ENCODE measurements at regions not wholly inside any gene's neighbourhood (a gene's known extent, or its start where the extent isn't known, plus 50 kb on each side); places are given as distances from the start of the nearest gene placed in this dataset.

DNA sequence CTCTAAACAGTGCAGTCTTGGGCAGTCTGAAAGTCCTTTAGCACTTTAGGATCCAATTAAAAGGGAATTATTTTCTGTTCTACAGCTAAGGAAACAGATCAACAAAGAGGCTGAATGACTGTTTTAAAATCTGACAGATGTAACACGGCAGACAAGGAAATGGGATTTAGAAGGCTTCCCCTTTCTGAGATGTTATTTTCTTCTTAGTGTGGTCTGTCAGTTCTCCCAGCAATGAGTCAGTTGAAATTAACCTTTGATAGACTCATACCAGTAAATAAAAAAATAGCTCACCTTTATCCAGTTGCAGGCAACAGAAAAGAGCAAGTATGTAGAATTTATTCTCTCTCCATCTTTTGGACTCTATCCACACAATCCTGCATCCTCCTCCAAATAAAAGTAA, 98.1 kb downstream of the NEDD1 start:
- Histone ChIP-seq H3K36me3 (ENCODE audit: low read depth, missing control alignments) (no peaks in the 10 kb centered on the region), H3K27me3 (no peaks in the 10 kb centered on the region), H3K27ac (no peak overlapping the region), H3K4me1 (no peaks in the 10 kb centered on the region), H3K4me3 (no peak overlapping the region), H3K9me3 (no peaks in the 10 kb centered on the region)
- intact Hi-C loops (cut with DNase I; ENCODE audit: low total_unique reads), result no loop called here
- 45 to 65% methylated on average over 1 of the region's 1 CpG for WGBS, 2 donors
- DNase-seq, result no peak
- TF ChIP-seq CTCF (IDR thresholded peaks at IDR 0.05), result no peak
- no peak for TF ChIP-seq POLR2A (IDR thresholded peaks at IDR 0.05)

DNA sequence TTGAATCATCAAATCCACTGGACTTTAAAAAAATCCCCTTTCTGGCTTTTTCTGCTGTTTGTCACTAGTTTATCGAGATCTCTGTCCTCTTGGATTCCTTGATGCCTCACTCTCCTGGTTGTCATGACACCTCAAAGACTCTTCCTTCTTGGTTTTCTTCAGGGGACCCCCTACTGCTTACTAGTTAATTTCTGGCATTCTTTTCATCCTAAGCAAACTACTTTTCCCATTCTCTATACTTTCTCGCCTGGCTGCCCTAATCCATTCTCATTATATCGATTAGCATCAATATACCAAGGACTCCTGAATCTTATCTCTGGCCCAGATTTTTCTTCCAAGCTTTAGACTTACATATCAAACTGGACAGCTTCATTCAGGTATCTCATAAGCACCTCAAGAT, 98.6 kb downstream of the NEDD1 start:
- no peak overlapping the region for H3K27ac ChIP-seq
- TF ChIP-seq CTCF (IDR thresholded peaks at IDR 0.05), result no peak
- DNase-seq, result no peak
- no peak overlapping the region for H3K4me3 ChIP-seq
- 85 to 90% methylated on average over 3 of the region's 3 CpGs for WGBS, 2 donors
- H3K27me3 ChIP-seq, result no peaks in the 10 kb centered on the region
- intact Hi-C loops (cut with DNase I; ENCODE audit: low total_unique reads), result no loop called here
- no peaks in the 10 kb centered on the region for H3K9me3 ChIP-seq
- no peaks in the 10 kb centered on the region for H3K36me3 ChIP-seq (ENCODE audit: low read depth, missing control alignments)
- no peaks in the 10 kb centered on the region for H3K4me1 ChIP-seq

DNA sequence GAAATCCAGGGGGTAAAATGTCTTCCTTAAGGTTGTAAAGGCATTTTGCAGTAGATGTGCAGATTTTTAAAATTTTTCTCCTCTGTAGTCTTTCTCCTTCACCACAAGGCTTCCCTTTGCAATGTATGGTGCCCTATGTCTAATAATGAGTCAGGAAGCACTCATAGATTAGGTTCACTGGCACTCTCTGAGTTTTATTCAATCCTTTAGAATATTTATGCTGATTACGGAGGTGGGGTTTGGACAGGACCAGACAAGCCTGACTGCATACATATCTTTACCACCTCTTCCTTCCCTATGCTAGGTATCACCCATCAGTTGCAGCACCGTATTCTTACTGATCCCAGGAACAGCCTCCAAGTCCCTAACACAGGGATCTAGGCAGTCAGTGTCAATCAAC, 99.5 kb downstream of the NEDD1 start:
- Histone ChIP-seq H3K4me3 (no peak overlapping the region), H3K27me3 (no peaks in the 10 kb centered on the region), H3K4me1 (no peaks in the 10 kb centered on the region), H3K9me3 (no peaks in the 10 kb centered on the region), H3K27ac (no peak overlapping the region), H3K36me3 (ENCODE audit: low read depth, missing control alignments) (no peaks in the 10 kb centered on the region)
- 86 to 87% methylated on average over 2 of the region's 2 CpGs for WGBS, 2 donors
- intact Hi-C loops (cut with DNase I; ENCODE audit: low total_unique reads), result no loop called here
- TF ChIP-seq POLR2A (IDR thresholded peaks at IDR 0.05), result no peak
- no peak for TF ChIP-seq CTCF (IDR thresholded peaks at IDR 0.05)
- no peak for DNase-seq

DNA sequence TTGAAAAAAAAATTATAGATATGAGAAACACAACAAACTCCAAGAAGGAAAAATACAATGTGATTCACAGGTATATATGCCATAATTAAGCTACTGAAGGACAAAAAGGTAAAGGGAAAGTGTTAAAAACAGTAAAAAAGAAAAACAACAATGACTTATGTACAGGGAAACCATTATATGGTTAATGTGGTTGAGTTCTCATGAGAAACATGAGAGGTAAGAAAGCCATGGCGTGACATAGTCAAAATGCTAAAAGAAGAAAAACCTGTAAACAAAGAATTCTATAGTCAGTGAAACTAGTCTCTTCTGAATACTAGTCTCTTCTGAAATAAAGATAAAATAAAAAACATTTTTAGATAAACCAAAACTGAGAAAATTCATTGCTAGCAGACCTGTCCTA, 109.1 kb downstream of the NEDD1 start:
- H3K4me3 ChIP-seq, result no peak overlapping the region
- TF ChIP-seq CTCF (IDR thresholded peaks at IDR 0.05) (no peak), POLR2A (IDR thresholded peaks at IDR 0.05) (no peak)
- intact Hi-C loops (cut with DNase I; ENCODE audit: low total_unique reads), result no loop called here
- WGBS, 2 donors, result 86 to 92% methylated on average over 1 of the region's 1 CpG
- H3K27ac ChIP-seq, result no peak overlapping the region
- no peak for DNase-seq
- H3K9me3 ChIP-seq, result no peaks in the 10 kb centered on the region
- no peaks in the 10 kb centered on the region for H3K36me3 ChIP-seq (ENCODE audit: low read depth, missing control alignments)
- no peaks in the 10 kb centered on the region for H3K27me3 ChIP-seq
- no peaks in the 10 kb centered on the region for H3K4me1 ChIP-seq

DNA sequence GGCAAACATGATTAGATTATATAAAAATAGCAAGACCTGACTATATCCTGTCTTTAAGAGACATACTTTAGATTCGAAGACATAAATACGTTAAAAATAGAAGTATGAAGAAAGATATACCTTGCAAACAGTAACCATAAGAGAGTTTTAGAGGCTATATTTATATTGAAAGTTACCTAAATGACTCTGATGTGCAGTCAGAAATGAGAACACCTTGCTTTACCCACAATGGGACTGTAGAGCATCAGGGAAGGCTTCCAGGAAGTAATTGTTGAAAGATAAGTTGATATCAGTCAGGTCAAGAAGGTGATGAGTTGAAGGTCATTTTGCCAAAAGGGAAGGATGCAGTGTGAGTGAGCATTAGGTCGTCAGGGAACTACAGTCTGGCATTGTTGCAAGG, 110.2 kb downstream of the NEDD1 start:
- H3K27me3 ChIP-seq, result no peaks in the 10 kb centered on the region
- no peaks in the 10 kb centered on the region for H3K36me3 ChIP-seq (ENCODE audit: low read depth, missing control alignments)
- intact Hi-C loops (cut with DNase I; ENCODE audit: low total_unique reads), result no loop called here
- H3K4me1 ChIP-seq, result no peaks in the 10 kb centered on the region
- no peak for DNase-seq
- no peak overlapping the region for H3K27ac ChIP-seq
- TF ChIP-seq CTCF (IDR thresholded peaks at IDR 0.05), result no peak
- no peak for TF ChIP-seq POLR2A (IDR thresholded peaks at IDR 0.05)
- 84% methylated on average over 3 of the region's 3 CpGs for WGBS, 2 donors
- H3K9me3 ChIP-seq, result no peaks in the 10 kb centered on the region
- no peak overlapping the region for H3K4me3 ChIP-seq
